H9 (cell line): ENCODE measurements at regions not wholly inside any gene's neighbourhood (a gene's known extent, or its start where the extent isn't known, plus 50 kb on each side); places are given as distances from the start of the nearest gene placed in this dataset.

Experiments used
- DNase-seq: peaks from one replicate; pipeline ENCODE4 v3.0.0-alpha.2; 2017
- H2AFZ ChIP-seq: one replicate; pipeline ENCODE4 v1.6.1; 2013; ENCODE audit warnings: mild to moderate bottlenecking, low read length, control low read depth, moderate library complexity
- H2AK5ac ChIP-seq: 2 replicates; pipeline ENCODE4 v1.6.1; 2013; ENCODE audit warnings: low read length, control low read depth, mixed read lengths; ENCODE audit not compliant: insufficient read length
- H2BK120ac ChIP-seq: one replicate; pipeline ENCODE4 v1.6.1; 2013; ENCODE audit warnings: low read depth, mild to moderate bottlenecking, low read length, control low read depth, inconsistent platforms; ENCODE audit not compliant: poor library complexity, severe bottlenecking
- H2BK12ac ChIP-seq: 2 replicates; pipeline ENCODE4 v1.6.1; 2013; ENCODE audit warnings: low read length, control low read depth, mixed read lengths, low read depth; ENCODE audit not compliant: insufficient read length
- H2BK15ac ChIP-seq: 2 replicates; pipeline ENCODE4 v1.6.1; 2013; ENCODE audit warnings: low read depth, low read length, control low read depth
- H2BK20ac ChIP-seq: one replicate; pipeline ENCODE4 v1.6.1; 2013; ENCODE audit warnings: low read depth, mild to moderate bottlenecking, low read length, control low read depth, inconsistent platforms; ENCODE audit not compliant: poor library complexity, severe bottlenecking
- H2BK5ac ChIP-seq: 2 replicates; pipeline ENCODE4 v1.6.1; 2013; ENCODE audit warnings: low read length, control low read depth, mixed read lengths; ENCODE audit not compliant: insufficient read length
- H3K14ac ChIP-seq: 2 replicates; pipeline ENCODE4 v1.6.1; 2013; ENCODE audit warnings: low read length, control low read depth; ENCODE audit not compliant: insufficient read depth
- H3K18ac ChIP-seq: 2 replicates; pipeline ENCODE4 v1.6.1; 2013; ENCODE audit warnings: low read depth, mild to moderate bottlenecking, mixed read lengths, low read length, control low read depth; ENCODE audit not compliant: insufficient read length
- H3K23ac ChIP-seq: 2 replicates; pipeline ENCODE4 v1.6.1; 2013; ENCODE audit warnings: low read length, control low read depth, mixed read lengths, low read depth; ENCODE audit not compliant: insufficient read length
- H3K23me2 ChIP-seq: 2 replicates; pipeline ENCODE4 v1.6.1; 2013; ENCODE audit warnings: low read depth, mild to moderate bottlenecking, mixed read lengths, low read length, control low read depth; ENCODE audit not compliant: insufficient read length, poor library complexity, severe bottlenecking
- H3K27ac ChIP-seq: 2 replicates; pipeline ENCODE4 v1.5.1; 2013; ENCODE audit warnings: low read length, control low read depth, mixed read lengths, low read depth; ENCODE audit not compliant: insufficient read length
- H3K27me3 ChIP-seq: 2 replicates; pipeline ENCODE4 v1.6.1; 2013; ENCODE audit warnings: low read length, control low read depth, inconsistent platforms; ENCODE audit not compliant: insufficient read depth
- H3K4ac ChIP-seq: 2 replicates; pipeline ENCODE4 v1.6.1; 2013; ENCODE audit warnings: low read depth, mild to moderate bottlenecking, control low read depth, inconsistent platforms, low read length, moderate library complexity
- H3K4me1 ChIP-seq: 2 replicates; pipeline ENCODE4 v1.6.1; 2013; ENCODE audit warnings: low read length, control low read depth, inconsistent platforms; ENCODE audit not compliant: insufficient read depth
- H3K4me2 ChIP-seq: 2 replicates; pipeline ENCODE4 v1.6.1; 2013; ENCODE audit warnings: low read length, control low read depth, mixed read lengths; ENCODE audit not compliant: insufficient read length, insufficient read depth
- H3K56ac ChIP-seq: 2 replicates; pipeline ENCODE4 v1.6.1; 2013; ENCODE audit warnings: low read depth, mild to moderate bottlenecking, mixed read lengths, low read length, control low read depth; ENCODE audit not compliant: insufficient read length
- H3K79me1 ChIP-seq: 2 replicates; pipeline ENCODE4 v1.6.1; 2013; ENCODE audit warnings: low read depth, mild to moderate bottlenecking, moderate library complexity, low read length, control low read depth, inconsistent platforms; ENCODE audit not compliant: insufficient read depth, poor library complexity, severe bottlenecking
- H3K79me2 ChIP-seq: 2 replicates; pipeline ENCODE4 v1.6.1; 2013; ENCODE audit warnings: low read length, control low read depth, inconsistent platforms; ENCODE audit not compliant: insufficient read depth
- H3K9ac ChIP-seq: 2 replicates; pipeline ENCODE4 v1.6.1; 2013; ENCODE audit warnings: low read length, control low read depth, mixed read lengths; ENCODE audit not compliant: insufficient read length; ENCODE audit errors: extremely low read depth
- H3K9me3 ChIP-seq: one replicate; pipeline ENCODE4 v1.6.1; 2013; ENCODE audit warnings: low read depth, low read length, inconsistent platforms; ENCODE audit not compliant: control insufficient read depth
- H3T11ph ChIP-seq: one replicate; pipeline ENCODE4 v1.6.1; 2013; ENCODE audit warnings: mild to moderate bottlenecking, low read length, control low read depth, inconsistent platforms
- H4K20me1 ChIP-seq: one replicate; pipeline ENCODE4 v1.6.1; 2013; ENCODE audit not compliant: control insufficient read depth, insufficient read length, insufficient read depth
- H4K5ac ChIP-seq: 2 replicates; pipeline ENCODE4 v1.6.1; 2013; ENCODE audit warnings: low read depth, mild to moderate bottlenecking, mixed read lengths, low read length, control low read depth; ENCODE audit not compliant: insufficient read length
- H4K8ac ChIP-seq: replicated peaks from 2 replicates; pipeline ENCODE4 v1.6.1; 2013; ENCODE audit warnings: low read length, control low read depth, mixed read lengths, low read depth; ENCODE audit not compliant: insufficient read length
- H4K91ac ChIP-seq: 2 replicates; pipeline ENCODE4 v1.6.1; 2013; ENCODE audit warnings: low read depth, mild to moderate bottlenecking, moderate library complexity, mixed read lengths, low read length, control low read depth; ENCODE audit not compliant: insufficient read length
- H3K27ac Mint-ChIP-seq, 3 experiments: 2 replicates in 2 of 3; 3 replicates in 1 of 3; pipeline ENCODE4 v1.8.0; 2020 to 2021; ENCODE audit warnings: mixed read lengths in 3 of 3, mild to moderate bottlenecking in 1 of 3, moderate library complexity in 1 of 3
- H3K27me3 Mint-ChIP-seq: 2 replicates; pipeline ENCODE4 v1.8.0; 2021; ENCODE audit warnings: low read depth, mild to moderate bottlenecking, moderate library complexity, mixed read lengths
- H3K36me3 Mint-ChIP-seq, 3 experiments: 2 replicates in 2 of 3; 3 replicates in 1 of 3; pipeline ENCODE4 v1.8.0; 2020 to 2021; ENCODE audit warnings: low read depth in 3 of 3, mixed read lengths in 3 of 3; ENCODE audit not compliant: insufficient read depth in 1 of 3
- H3K4me1 Mint-ChIP-seq, 2 experiments: 2 replicates each; pipeline ENCODE4 v1.8.0; 2020; ENCODE audit warnings: mixed read lengths in 2 of 2
- H3K4me3 Mint-ChIP-seq, 2 experiments: 2 replicates in 1 of 2; 3 replicates in 1 of 2; pipeline ENCODE4 v1.8.0; 2020 to 2021; ENCODE audit warnings: mild to moderate bottlenecking in 2 of 2, mixed read lengths in 2 of 2, moderate library complexity in 1 of 2
- H3K9me3 Mint-ChIP-seq, 2 experiments: 2 replicates in 1 of 2; 3 replicates in 1 of 2; pipeline ENCODE4 v1.8.0; 2020; ENCODE audit warnings: mild to moderate bottlenecking in 2 of 2, mixed read lengths in 2 of 2, moderate library complexity in 1 of 2
- WGBS: extraction: QIAGEN DNeasy Blood & Tissue Kit; methylation state at CpG from one replicate; pipeline ENCODE4 v1.1.7; 2013; ENCODE audit warnings: missing lambda C conversion rate, low lambda C conversion rate, mixed read lengths; ENCODE audit not compliant: insufficient read length; ENCODE audit errors: extremely low coverage; 5-methylcytosine and 5-hydroxymethylcytosine counted together
- TF ChIP-seq, protein P1 (sequence below): fragments of 200-600 bp; sonication (generic); conservative IDR thresholded peaks from 3 replicates; pipeline ENCODE4 v1.8.0; 2021; ENCODE audit warnings: antibody characterized with exemption, mild to moderate bottlenecking

- Mint-ChIP-seq H3K27me3 (no peaks in the 10 kb centered on the region), H3K9me3 (0 out of 5 replicates have a peak, but pooled peaks cover 0 to 3% of the 10 kb centered on the region in 2 experiments), H3K4me1 (no peaks in the 10 kb centered on the region; a peak in 1 of 4 replicates), H3K27ac (no peak overlapping the region), H3K36me3 (no peaks in the 10 kb centered on the region; a peak in 1 of 7 replicates), H3K4me3 (no peak overlapping the region)
- H4K8ac ChIP-seq, result no peak overlapping the region
- H3K23ac ChIP-seq, result no peak overlapping the region
- no peak overlapping the region for H3K9ac ChIP-seq
- no peak overlapping the region for H3K18ac ChIP-seq
- H3K56ac ChIP-seq, result no peak overlapping the region
- TF ChIP-seq, protein P1, sequence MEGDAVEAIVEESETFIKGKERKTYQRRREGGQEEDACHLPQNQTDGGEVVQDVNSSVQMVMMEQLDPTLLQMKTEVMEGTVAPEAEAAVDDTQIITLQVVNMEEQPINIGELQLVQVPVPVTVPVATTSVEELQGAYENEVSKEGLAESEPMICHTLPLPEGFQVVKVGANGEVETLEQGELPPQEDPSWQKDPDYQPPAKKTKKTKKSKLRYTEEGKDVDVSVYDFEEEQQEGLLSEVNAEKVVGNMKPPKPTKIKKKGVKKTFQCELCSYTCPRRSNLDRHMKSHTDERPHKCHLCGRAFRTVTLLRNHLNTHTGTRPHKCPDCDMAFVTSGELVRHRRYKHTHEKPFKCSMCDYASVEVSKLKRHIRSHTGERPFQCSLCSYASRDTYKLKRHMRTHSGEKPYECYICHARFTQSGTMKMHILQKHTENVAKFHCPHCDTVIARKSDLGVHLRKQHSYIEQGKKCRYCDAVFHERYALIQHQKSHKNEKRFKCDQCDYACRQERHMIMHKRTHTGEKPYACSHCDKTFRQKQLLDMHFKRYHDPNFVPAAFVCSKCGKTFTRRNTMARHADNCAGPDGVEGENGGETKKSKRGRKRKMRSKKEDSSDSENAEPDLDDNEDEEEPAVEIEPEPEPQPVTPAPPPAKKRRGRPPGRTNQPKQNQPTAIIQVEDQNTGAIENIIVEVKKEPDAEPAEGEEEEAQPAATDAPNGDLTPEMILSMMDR, result no peak
- no peak for DNase-seq
- H2BK12ac ChIP-seq, result no peak overlapping the region
- H3K27ac ChIP-seq, result no peak overlapping the region
- H3K27me3 ChIP-seq, result no peaks in the 10 kb centered on the region
- H3K4ac ChIP-seq, result no peak overlapping the region
- no peaks in the 10 kb centered on the region for H3K79me1 ChIP-seq
- no peak overlapping the region for H4K5ac ChIP-seq
- no peak overlapping the region for H2BK15ac ChIP-seq
- H4K91ac ChIP-seq, result no peak overlapping the region
- H2BK20ac ChIP-seq, result no peak overlapping the region
- no peaks in the 10 kb centered on the region for H3K9me3 ChIP-seq
- no peak overlapping the region for H3K14ac ChIP-seq
- no peak overlapping the region for H3T11ph ChIP-seq
- H3K4me1 ChIP-seq, result no peaks in the 10 kb centered on the region; the same call in 1 of the 2 replicates
- no peaks in the 10 kb centered on the region for H4K20me1 ChIP-seq
- H2BK5ac ChIP-seq, result no peak overlapping the region
- WGBS, result no CpG with 5 or more reads among the region's 2 CpGs
- H3K4me2 ChIP-seq, result no peak overlapping the region
- H2BK120ac ChIP-seq, result no peak overlapping the region
- no peak overlapping the region for H2AK5ac ChIP-seq
- no peak overlapping the region for H2AFZ ChIP-seq
- H3K23me2 ChIP-seq, result no peaks in the 10 kb centered on the region
- no peaks in the 10 kb centered on the region for H3K79me2 ChIP-seq
These were observed 510.5 kb downstream of the NSUN3 start for GRCh38 chr3:94573337-94573736.
